NB4 (cell line): ENCODE measurements at regions not wholly inside any gene's neighbourhood (a gene's known extent, or its start where the extent isn't known, plus 50 kb on each side); places are given as distances from the start of the nearest gene placed in this dataset.
A peak's percentile ranks its signal among the peaks of the same experiment; 100 is the strongest.

Experiments used
- DNase-seq: peaks from one replicate; pipeline ENCODE4 v3.0.0; 2010; ENCODE audit warnings: low read depth
- H3K4me3 ChIP-seq: one replicate; pipeline ENCODE4 v1.5.1; 2011; ENCODE audit warnings: mild to moderate bottlenecking, low read depth, low read length, moderate library complexity
- MYC ChIP-seq: IDR thresholded peaks from 2 replicates; pipeline ENCODE4 v1.6.1; 2011; ENCODE audit warnings: low read depth, low read length
- POLR2A ChIP-seq: IDR thresholded peaks from 2 replicates; pipeline ENCODE4 v1.6.1; 2011; ENCODE audit warnings: mild to moderate bottlenecking; ENCODE audit not compliant: insufficient read length; ENCODE audit errors: extremely low read depth
- TF ChIP-seq, protein P1 (sequence below): IDR thresholded peaks from 2 replicates; pipeline ENCODE4 v1.6.1; 2011; ENCODE audit warnings: low read depth, low read length
- TF ChIP-seq, protein P2 (sequence below): IDR thresholded peaks from one replicate; pipeline ENCODE4 v1.5.1; 2012; ENCODE audit warnings: low read depth, low read length

DNA sequence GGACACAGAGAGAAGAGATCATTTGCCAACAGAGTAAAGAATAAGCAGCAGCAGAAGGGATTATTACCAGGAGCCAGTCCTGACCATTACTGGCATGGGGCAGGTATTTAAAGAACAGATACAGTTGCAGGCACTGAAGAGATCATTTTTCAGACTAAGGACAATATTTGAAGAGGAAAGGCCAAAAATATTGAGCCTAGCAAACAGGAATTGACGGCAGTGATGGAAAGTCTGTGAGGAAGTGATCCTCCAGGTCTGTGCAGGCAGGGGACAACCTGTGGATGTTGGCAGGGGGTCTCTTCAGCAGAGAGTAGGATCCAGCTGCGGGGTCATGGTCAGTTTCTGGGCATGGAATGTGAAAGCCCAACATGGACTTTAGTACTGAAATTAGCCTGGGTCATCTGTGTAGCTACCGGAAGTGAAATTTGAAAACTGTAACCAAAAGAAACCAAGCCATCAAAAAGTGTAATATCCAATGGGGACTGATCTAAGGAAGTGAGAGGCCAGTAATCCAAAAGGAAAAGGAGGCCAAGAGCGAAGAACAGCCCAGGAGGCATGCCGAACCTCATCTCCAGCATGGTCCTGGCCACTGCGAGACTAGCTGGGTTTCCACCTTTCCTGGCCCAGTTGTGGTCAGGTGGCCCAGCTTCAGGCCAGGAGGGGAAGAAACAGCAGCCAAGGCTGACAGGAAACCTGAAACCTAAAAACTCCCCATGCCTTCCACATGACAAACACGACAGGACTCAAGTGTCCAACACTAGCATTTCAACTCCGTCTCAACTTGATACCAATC is 115.1 kb upstream of the TNFAIP3 start:
- no peak for DNase-seq
- H3K4me3 ChIP-seq, result no peak overlapping the region
- TF ChIP-seq, protein P1, sequence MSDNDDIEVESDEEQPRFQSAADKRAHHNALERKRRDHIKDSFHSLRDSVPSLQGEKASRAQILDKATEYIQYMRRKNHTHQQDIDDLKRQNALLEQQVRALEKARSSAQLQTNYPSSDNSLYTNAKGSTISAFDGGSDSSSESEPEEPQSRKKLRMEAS, result no peak
- TF ChIP-seq, protein P2, sequence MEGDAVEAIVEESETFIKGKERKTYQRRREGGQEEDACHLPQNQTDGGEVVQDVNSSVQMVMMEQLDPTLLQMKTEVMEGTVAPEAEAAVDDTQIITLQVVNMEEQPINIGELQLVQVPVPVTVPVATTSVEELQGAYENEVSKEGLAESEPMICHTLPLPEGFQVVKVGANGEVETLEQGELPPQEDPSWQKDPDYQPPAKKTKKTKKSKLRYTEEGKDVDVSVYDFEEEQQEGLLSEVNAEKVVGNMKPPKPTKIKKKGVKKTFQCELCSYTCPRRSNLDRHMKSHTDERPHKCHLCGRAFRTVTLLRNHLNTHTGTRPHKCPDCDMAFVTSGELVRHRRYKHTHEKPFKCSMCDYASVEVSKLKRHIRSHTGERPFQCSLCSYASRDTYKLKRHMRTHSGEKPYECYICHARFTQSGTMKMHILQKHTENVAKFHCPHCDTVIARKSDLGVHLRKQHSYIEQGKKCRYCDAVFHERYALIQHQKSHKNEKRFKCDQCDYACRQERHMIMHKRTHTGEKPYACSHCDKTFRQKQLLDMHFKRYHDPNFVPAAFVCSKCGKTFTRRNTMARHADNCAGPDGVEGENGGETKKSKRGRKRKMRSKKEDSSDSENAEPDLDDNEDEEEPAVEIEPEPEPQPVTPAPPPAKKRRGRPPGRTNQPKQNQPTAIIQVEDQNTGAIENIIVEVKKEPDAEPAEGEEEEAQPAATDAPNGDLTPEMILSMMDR, result no peak
- no peak for TF ChIP-seq POLR2A
- no peak for TF ChIP-seq MYC

DNA sequence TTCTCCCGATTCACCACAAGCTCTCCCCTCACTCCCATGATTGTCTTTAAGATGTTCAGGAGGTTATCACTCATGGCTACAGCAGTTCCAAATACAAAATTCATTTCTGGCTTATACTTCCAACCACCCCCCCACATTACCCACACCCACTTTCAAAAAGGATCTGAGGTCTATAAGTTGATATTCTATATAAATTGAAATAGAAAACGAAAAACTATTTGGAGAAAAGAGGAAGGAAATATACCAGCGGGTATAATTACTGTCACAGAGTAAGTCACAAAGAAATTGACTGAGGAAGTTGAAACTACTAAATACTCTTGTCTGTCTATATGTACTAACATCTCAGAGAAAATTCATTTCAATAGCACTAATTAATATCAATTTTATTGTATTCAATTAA is 112.7 kb upstream of the TNFAIP3 start:
- TF ChIP-seq POLR2A (no peak), MYC (no peak)
- TF ChIP-seq, protein P2, result no peak
- TF ChIP-seq, protein P1, result no peak
- DNase-seq, result peak; percentile 36
- H3K4me3 ChIP-seq, result no peak overlapping the region

DNA sequence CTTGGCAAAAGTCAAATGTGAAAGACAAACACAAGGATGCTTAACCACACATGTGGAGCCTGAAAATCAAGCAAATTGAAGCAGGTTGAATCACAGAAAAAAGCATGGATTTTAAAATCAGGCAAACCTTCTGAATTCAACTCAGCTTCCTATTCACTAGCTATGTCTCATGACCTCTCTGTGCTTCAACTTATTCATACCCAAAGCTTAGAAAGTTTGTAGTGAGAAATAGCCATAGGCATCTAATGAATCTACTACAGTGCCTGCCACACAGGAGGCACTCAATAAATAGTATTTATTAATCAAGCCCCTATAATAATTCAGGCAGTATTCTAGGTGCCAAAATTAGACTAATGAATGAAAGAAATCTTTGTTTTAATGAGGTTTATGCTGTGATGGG is 112.2 kb upstream of the TNFAIP3 start:
- no peak overlapping the region for H3K4me3 ChIP-seq
- no peak for DNase-seq
- TF ChIP-seq MYC (no peak), POLR2A (no peak)

DNA sequence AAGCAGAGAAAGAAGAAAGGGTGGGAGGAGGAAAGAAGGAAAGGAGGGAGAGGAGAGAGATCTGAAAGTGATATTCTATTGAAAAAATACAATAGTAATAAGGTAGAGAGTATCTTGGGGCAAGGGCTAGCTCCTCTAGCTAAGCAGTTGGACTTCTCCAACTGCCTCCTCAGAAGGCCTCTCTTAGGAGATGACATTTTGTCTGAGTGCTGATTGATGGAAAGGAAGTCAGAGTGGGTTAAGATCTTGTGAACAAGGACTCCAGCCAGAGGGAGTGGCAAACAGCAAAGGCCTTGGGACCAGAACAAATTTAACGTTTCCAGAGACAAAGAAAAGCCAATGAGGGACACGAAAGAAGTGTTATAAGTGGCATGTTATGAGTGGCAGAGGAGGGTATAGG is 111.8 kb upstream of the TNFAIP3 start:
- no peak for TF ChIP-seq MYC
- H3K4me3 ChIP-seq, result no peak overlapping the region
- DNase-seq, result no peak

DNA sequence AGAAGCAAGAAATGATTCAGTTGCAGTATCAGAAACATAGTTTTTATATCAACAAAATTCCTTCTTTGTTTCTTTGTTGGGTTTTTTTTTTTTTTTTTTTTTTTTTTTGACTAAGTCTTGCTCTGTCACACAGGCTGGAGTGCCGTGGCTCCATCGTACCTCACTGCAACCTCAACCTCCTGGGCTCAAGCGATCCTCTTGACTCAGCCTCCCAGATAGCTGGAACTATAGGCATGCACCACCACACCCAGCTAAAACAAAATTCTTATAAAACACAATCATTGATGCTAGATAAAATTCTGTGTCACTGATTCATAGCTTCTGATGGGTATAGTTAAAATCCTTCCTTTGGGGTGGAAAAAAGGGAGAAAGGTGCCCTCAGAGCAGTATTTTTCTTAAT is 110.3 kb upstream of the TNFAIP3 start:
- H3K4me3 ChIP-seq, result no peak overlapping the region
- no peak for DNase-seq
- TF ChIP-seq MYC, result no peak
- TF ChIP-seq, protein P2, result no peak
- TF ChIP-seq, protein P1, result no peak
- no peak for TF ChIP-seq POLR2A

DNA sequence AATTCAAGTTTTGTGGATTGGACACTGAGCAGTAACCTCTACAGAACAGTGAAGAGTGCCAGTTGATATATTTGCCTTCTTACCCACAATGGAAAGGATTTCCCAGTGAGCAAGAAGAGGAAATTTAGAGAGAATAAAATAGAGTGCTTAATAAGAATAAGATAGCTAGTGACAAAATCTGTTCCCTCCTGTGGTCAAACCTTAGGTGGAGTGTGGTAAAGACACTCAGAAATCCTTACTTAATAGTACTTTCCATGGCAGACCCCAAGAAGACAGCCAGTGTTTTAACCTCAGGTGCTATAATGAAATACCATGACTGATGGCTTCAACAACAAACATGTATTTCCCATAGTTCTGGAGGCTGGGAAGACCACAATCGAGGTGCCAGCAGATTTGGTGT is 108.4 kb upstream of the TNFAIP3 start:
- TF ChIP-seq, protein P2, result no peak
- no peak for TF ChIP-seq POLR2A
- no peak for TF ChIP-seq MYC
- no peak for DNase-seq
- no peak overlapping the region for H3K4me3 ChIP-seq

DNA sequence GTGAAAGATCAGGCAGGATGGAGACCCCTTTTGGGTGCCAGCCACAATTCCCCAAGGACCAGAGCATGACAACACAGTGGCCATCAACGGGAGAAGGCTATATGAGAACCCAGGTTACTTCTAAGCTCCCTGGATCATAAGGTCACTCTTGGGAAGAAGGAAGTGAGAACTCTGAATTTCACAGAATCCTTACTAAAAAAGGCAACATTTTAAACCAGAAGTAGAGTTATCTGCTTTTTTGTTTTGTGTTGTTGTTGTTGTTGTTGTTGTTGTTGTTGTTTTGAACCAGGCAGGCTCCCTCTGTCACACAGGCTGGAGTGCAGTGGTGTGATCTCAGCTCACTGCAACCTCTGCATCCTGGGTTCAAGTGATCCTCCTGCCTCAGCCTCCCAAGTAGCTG is 107.4 kb upstream of the TNFAIP3 start:
- no peak for TF ChIP-seq MYC
- no peak for TF ChIP-seq POLR2A
- TF ChIP-seq, protein P1, result no peak
- TF ChIP-seq, protein P2, result no peak
- no peak overlapping the region for H3K4me3 ChIP-seq
- DNase-seq, result no peak
